ENCODE measurements at regions not wholly inside any gene's neighbourhood (a gene's known extent, or its start where the extent isn't known, plus 50 kb on each side); places are given as distances from the start of the nearest gene placed in this dataset.

DNA sequence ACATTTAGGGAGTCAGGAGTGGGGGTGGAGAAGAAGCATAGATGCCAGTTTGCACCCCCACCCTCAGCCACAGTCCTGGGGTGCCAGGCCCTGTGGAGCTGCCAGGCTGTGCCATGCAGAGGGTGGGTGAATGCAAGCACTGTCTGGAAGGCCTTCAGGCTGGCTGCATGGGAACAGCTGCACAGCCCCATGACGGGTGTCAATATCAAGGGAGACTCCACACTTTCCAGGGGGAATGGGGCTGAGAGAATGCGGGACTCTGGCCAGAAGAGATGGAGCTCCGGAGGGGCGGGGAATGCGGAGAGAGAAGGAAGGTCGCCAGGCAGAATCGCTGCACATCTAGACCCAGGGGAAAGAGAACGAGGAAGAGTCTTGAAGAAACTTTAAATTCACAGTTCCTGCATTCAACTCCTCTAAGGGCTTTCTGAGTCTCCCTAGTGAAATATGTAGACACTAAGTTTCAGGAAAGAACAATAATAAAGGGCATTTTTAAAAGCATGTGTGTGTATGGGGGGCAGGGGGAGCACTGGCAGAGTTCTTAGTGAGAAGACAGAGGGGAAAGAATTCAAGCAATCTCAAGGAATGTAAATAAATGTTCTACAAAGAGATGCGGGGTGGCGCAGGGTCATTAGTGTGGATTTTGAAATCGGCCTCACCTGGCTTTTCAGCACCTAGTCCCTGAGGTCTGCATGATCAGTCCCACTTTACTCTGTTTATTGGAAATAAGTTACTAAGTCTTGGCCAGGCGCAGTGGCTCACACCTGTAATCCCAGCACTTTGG is 59.1 kb downstream of the BOD1 start:
- TF ChIP-seq, protein P1, sequence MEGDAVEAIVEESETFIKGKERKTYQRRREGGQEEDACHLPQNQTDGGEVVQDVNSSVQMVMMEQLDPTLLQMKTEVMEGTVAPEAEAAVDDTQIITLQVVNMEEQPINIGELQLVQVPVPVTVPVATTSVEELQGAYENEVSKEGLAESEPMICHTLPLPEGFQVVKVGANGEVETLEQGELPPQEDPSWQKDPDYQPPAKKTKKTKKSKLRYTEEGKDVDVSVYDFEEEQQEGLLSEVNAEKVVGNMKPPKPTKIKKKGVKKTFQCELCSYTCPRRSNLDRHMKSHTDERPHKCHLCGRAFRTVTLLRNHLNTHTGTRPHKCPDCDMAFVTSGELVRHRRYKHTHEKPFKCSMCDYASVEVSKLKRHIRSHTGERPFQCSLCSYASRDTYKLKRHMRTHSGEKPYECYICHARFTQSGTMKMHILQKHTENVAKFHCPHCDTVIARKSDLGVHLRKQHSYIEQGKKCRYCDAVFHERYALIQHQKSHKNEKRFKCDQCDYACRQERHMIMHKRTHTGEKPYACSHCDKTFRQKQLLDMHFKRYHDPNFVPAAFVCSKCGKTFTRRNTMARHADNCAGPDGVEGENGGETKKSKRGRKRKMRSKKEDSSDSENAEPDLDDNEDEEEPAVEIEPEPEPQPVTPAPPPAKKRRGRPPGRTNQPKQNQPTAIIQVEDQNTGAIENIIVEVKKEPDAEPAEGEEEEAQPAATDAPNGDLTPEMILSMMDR (conservative IDR thresholded peaks at IDR 0.05): no peak
- TF ChIP-seq ZFX (IDR thresholded peaks at IDR 0.05): no peak
- H3K27ac ChIP-seq: no peak overlapping the region

DNA sequence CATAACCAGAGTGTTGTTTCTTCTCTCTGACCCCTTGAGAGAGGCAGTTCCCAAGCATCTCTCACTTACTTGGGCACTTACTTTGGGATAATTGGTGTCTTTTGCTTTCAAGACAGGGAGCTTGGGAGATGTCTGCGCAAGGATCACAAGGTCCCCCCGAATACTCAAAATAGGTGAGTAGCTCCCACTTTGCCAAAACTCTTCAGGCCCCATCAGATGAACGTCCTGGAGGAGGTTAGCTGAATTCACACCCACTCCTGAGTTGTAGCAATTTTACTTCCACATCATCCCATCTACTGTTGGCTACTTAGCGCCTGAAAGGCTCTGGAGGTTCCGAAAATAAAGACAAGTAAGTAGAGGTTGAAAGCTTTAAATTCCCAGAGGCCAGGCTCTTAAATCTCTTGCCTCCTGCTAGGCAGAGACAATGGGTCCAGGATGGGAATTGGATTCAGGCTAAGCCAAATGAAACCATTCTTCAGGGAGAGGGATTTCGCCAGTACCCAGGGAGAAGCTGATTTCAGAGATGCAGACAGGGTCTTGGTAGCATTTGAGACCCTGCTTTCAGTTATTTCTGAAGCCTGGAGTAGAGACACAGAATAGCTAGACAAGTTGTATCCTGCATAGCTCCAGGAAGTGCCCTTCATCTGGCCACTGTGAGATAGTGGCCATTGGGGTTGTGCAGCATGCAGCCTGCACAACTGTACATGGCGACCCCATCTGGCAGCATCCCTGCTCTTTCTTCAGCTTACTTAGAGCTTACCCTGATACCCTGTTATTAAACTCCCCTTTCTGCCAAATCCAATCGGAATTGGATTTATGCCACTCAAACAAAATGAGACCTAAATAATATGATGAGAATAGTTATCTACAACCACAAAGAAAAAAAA is 60.1 kb downstream of the BOD1 start:
- TF ChIP-seq, protein P1 (conservative IDR thresholded peaks at IDR 0.05): no peak
- TF ChIP-seq ZFX (IDR thresholded peaks at IDR 0.05): no peak
- no peak overlapping the region for H3K27ac ChIP-seq

DNA sequence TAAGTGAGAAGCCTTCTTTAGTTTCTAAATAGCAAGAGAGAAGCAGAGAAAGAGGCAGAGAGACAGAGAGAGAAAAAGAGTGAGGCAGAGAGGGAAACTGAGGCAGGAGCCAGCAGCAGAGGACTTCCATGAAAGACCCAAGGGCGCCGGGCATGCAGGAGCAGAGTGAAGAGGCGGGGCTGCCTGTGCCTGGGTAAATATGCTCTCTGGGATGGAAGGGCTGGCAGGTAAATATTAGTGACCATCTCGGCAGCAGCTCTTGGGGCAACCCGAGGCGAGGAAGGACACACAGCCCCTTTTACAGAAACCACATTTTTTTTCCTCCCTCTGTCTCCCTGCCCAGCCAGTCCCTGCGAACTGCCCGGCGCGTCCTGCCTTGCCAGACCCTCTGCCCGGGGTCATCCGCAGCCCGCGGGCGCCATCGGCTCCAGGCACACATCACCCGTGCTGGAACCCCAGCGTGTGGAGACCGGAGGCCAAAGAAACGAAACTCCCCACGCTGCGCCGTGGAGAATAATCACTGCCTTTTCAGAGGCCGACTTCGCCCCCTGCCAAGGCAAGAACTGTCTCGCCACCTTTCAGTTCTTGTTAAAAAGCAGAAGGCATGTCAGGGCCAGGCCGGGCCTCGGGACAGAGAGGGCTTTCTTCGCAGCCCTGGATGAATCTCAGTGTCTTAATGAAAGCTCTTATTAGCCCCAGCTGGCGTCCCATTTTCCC is 61.3 kb downstream of the BOD1 start:
- TF ChIP-seq, protein P1 (conservative IDR thresholded peaks at IDR 0.05): no peak
- TF ChIP-seq ZFX (IDR thresholded peaks at IDR 0.05): no peak
- H3K27ac ChIP-seq: no peak overlapping the region

DNA sequence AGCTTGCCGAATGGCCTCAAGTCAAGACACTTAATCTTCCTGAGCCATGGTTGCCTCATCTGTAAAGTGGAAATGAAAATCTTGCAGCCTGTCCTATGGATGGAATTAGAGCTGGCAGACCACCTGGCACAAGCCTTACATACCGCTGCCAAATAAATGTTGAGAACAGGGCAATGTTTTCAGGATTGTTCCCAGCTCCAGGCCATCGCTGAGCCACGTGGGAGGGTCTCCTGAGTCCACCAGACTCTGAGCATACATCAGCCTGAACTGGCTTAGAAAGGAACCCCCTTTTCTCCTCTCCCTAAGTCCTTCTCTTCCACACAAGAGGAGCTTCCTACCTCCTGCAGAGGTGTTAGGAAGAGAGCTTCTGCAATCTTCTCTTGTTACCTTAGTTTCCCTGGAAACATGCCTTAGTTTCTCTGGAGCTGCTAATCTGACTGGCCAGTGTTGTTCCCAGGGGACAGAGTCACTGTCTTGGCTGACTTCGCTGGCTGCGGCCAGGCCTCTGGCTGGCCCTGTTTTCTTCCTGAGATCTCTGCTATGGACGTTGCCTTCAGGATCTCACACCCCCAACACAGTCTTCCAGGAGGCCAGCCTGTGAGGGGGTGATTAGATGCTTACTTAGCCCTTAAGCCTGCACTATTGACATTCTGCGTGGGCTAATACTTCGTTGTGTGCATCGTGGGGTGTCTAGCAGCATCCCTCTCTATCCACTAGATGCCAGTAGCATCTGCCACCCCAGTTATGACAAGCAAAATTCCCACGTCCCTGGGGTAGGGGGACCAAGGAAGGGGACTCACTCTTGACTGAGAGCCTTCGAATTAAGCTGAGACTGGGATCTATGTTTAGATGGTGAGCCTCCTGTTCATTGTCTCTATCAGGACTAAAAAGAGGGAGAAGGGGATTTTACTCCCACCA is 62.2 kb downstream of the BOD1 start:
- H3K27ac ChIP-seq: no peak overlapping the region
- no peak for TF ChIP-seq ZFX (IDR thresholded peaks at IDR 0.05)
- TF ChIP-seq, protein P1 (conservative IDR thresholded peaks at IDR 0.05): no peak

DNA sequence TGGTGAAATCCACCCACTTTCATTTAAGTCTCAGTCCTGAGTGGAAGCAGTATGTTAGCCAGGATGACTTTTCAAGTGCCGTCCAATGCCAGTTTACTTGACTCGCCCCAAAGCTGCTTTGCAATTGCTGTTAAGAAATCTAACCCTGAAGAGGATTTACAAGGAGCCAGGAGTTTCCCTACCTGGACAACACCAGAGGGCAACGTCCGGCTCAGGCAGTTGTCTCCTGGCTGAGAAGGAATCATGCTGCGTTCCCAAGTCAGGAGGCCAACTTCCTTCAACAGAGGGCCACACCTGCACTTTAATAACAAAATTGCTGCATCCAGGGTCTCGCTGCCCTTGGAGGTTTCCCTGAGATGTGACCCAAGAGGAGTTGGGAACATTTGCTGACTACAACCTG is 65.8 kb downstream of the BOD1 start:
- no peak for TF ChIP-seq ZFX (IDR thresholded peaks at IDR 0.05)
- TF ChIP-seq, protein P1 (conservative IDR thresholded peaks at IDR 0.05): no peak
- no peak overlapping the region for H3K27ac ChIP-seq

DNA sequence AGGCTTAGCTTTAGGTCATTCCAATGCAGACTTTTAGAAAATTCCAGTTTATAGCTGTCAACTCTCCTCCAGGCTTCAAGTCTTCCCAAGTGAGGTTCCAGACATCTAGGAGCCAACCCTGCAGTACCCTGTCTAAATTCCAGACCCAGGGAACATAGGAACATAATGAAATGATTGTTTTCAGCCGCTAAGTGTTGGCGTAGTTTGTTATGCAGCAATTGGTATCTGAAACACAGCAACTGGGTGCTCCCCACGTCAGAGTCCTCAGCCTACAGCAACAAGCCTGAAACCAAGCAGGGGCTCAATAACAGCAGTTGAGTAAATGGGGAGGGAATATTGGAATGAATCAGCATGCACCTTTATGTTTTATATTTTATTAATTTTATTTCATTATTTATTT is 66.8 kb downstream of the BOD1 start:
- H3K27ac ChIP-seq: no peak overlapping the region
- TF ChIP-seq, protein P1 (conservative IDR thresholded peaks at IDR 0.05): no peak
- TF ChIP-seq ZFX (IDR thresholded peaks at IDR 0.05): no peak

Data from C4-2B (cell line).